Colonic mucosa (tissue), 4 donors: ENCODE measurements at regions not wholly inside any gene's neighbourhood (a gene's known extent, or its start where the extent isn't known, plus 50 kb on each side); places are given as distances from the start of the nearest gene placed in this dataset.
A peak's percentile ranks its signal among the peaks of the same experiment; 100 is the strongest.

Experiments used
- DNase-seq: peaks from one replicate; pipeline ENCODE4 v3.0.0-alpha.2; 2020
- H3K27ac ChIP-seq: fragments of 200-600 bp; one replicate; pipeline ENCODE4 v1.8.0; 2021
- H3K27me3 ChIP-seq: fragments of 200-600 bp; one replicate; pipeline ENCODE4 v1.8.0; 2021
- H3K36me3 ChIP-seq: fragments of 200-600 bp; one replicate; pipeline ENCODE4 v1.8.0; 2021
- H3K4me1 ChIP-seq: fragments of 200-600 bp; one replicate; pipeline ENCODE4 v1.8.0; 2021; ENCODE audit warnings: mild to moderate bottlenecking
- H3K4me3 ChIP-seq: fragments of 200-600 bp; one replicate; pipeline ENCODE4 v1.8.0; 2021
- H3K9ac ChIP-seq, 2 donors: one replicate each; pipeline ENCODE4 v1.7.0; 2013; ENCODE audit warnings: control low read depth in 2 of 2, low read depth in 2 of 2, low read length in 2 of 2
- H3K9me3 ChIP-seq: fragments of 200-600 bp; one replicate; pipeline ENCODE4 v1.8.0; 2021
- CTCF ChIP-seq: fragments of 200-600 bp; IDR thresholded peaks from one replicate; pipeline ENCODE4 v1.8.0; 2022; ENCODE audit warnings: antibody characterized with exemption, mild to moderate bottlenecking
- intact Hi-C: fragments of 100-400 bp; cut with DNase I; formaldehyde crosslinking; loops from one replicate; pipeline ENCODE4 v1.14.1; 2022
- donor health status: healthy.
- donor health status: DM: no; HTN: no; CAD: no.
- donor health status: DM: no; HTN: no; CAD: no.

DNA sequence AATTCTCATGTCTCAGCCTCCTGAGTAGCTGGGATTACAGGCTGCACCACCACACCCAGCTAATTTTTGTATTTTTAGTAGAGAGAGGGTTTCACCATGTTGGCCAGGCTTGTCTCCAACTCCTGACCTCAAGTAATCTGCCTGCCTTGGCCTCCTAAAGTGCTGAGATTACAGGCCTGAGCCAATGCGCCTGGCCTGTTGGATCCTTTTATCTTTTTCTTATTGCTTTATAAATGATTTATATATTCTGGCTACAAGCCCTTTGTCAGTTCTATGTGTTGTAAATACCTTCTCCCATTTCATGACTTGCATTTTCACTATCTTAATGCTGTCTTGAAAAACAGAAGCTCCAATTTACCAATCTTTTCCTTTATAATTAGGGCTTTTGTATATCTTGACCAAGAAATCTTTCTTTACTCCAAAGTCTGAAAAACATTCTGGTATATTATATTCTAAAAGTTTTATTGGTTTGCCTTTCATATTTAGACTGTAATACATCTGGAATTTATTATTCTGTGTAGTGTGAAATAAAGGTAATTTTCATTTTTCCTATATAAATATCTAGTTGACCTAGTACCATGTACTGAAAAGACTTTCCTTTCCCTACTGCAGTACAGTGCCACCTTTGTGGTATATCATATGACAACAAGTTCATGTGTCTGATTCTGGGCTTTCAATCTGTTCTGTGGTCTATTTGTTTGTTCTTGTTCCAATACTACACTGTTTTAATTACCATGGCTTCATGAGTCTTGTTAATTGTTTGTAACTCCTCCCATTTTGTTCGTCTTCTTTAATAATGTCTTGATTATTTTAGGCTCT, 52.9 kb upstream of the RNU6-1 start:
- DNase-seq, result no peak
- no peaks in the 10 kb centered on the region for H3K36me3 ChIP-seq
- TF ChIP-seq CTCF, result no peak
- H3K27me3 ChIP-seq, result no peaks in the 10 kb centered on the region
- no peak overlapping the region for H3K27ac ChIP-seq
- no peak overlapping the region for H3K9ac ChIP-seq
- H3K4me3 ChIP-seq, result no peak overlapping the region
- intact Hi-C loops, result no loop called here
- no peaks in the 10 kb centered on the region for H3K4me1 ChIP-seq
- no peaks in the 10 kb centered on the region for H3K9me3 ChIP-seq

GRCh38 chr15:67895237-67895636, 55.4 kb upstream of the RNU6-1 start:
- Histone ChIP-seq H3K27ac (no peak overlapping the region), H3K4me1 (no peaks in the 10 kb centered on the region), H3K4me3 (no peak overlapping the region), H3K36me3 (no peaks in the 10 kb centered on the region), H3K27me3 (no peaks in the 10 kb centered on the region), H3K9ac (no peak overlapping the region), H3K9me3 (no peaks in the 10 kb centered on the region)
- TF ChIP-seq CTCF, result no peak
- intact Hi-C loops, result no loop called here
- no peak for DNase-seq

GRCh38 chr15:67897646-67898339, 57.9 kb upstream of the RNU6-1 start:
- intact Hi-C loops, result no loop called here

GRCh38 chr15:67899596-67900283, 59.9 kb upstream of the RNU6-1 start:
- H3K4me1 ChIP-seq, result no peaks in the 10 kb centered on the region
- H3K4me3 ChIP-seq, result no peak overlapping the region
- H3K36me3 ChIP-seq, result no peaks in the 10 kb centered on the region
- TF ChIP-seq CTCF, result no peak
- H3K27ac ChIP-seq, result peak overlapping the region; percentile 65
- no peak overlapping the region for H3K9ac ChIP-seq
- DNase-seq, result no peak
- intact Hi-C loops, result no loop called here
- H3K27me3 ChIP-seq, result no peaks in the 10 kb centered on the region
- no peaks in the 10 kb centered on the region for H3K9me3 ChIP-seq

More at GRCh38 chr15:67897646-67898339, 57.9 kb upstream of the RNU6-1 start:
- no peak for TF ChIP-seq CTCF
- DNase-seq, result no peak
- Histone ChIP-seq H3K4me3 (no peak overlapping the region), H3K9ac (no peak overlapping the region), H3K27ac (no peak overlapping the region), H3K9me3 (no peaks in the 10 kb centered on the region), H3K36me3 (no peaks in the 10 kb centered on the region), H3K27me3 (no peaks in the 10 kb centered on the region), H3K4me1 (no peaks in the 10 kb centered on the region)

- intact Hi-C loops, result no loop called here
Observed at GRCh38 chr15:67900621-67901147, 60.8 kb upstream of the RNU6-1 start.

More at GRCh38 chr15:67900621-67901147, 60.8 kb upstream of the RNU6-1 start:
- no peak for TF ChIP-seq CTCF
- no peak overlapping the region for H3K4me3 ChIP-seq
- DNase-seq, result no peak
- H3K27ac ChIP-seq, result no peak overlapping the region
- H3K9me3 ChIP-seq, result no peaks in the 10 kb centered on the region
- no peak overlapping the region for H3K9ac ChIP-seq
- no peaks in the 10 kb centered on the region for H3K4me1 ChIP-seq
- no peaks in the 10 kb centered on the region for H3K36me3 ChIP-seq
- no peaks in the 10 kb centered on the region for H3K27me3 ChIP-seq
